ENCODE measurements at regions not wholly inside any gene's neighbourhood (a gene's known extent, or its start where the extent isn't known, plus 50 kb on each side); places are given as distances from the start of the nearest gene placed in this dataset.

GRCh38 chr6:141437011-141437410, 695.7 kb upstream of the GJE1 start:
- TF ChIP-seq, protein P1, sequence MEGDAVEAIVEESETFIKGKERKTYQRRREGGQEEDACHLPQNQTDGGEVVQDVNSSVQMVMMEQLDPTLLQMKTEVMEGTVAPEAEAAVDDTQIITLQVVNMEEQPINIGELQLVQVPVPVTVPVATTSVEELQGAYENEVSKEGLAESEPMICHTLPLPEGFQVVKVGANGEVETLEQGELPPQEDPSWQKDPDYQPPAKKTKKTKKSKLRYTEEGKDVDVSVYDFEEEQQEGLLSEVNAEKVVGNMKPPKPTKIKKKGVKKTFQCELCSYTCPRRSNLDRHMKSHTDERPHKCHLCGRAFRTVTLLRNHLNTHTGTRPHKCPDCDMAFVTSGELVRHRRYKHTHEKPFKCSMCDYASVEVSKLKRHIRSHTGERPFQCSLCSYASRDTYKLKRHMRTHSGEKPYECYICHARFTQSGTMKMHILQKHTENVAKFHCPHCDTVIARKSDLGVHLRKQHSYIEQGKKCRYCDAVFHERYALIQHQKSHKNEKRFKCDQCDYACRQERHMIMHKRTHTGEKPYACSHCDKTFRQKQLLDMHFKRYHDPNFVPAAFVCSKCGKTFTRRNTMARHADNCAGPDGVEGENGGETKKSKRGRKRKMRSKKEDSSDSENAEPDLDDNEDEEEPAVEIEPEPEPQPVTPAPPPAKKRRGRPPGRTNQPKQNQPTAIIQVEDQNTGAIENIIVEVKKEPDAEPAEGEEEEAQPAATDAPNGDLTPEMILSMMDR (IDR thresholded peaks at IDR 0.05): no peak
- no peak for TF ChIP-seq POLR2A (IDR thresholded peaks at IDR 0.05)
